SK-N-SH treated with all-trans-retinoic acid at 6 μM for 48 hours (cell line): ENCODE measurements at regions not wholly inside any gene's neighbourhood (a gene's known extent, or its start where the extent isn't known, plus 50 kb on each side); places are given as distances from the start of the nearest gene placed in this dataset.

Experiments
- ATAC-seq: fragments of 200-7000 bp; cut with Tn5 transposase; 3 replicates; pipeline ENCODE4 v1.9.1; 2020; ENCODE audit warnings: mild to moderate bottlenecking, moderate library complexity
- ARNTL ChIP-seq: fragments of 450-650 bp; formaldehyde crosslinking; IDR thresholded peaks from 2 replicates; pipeline ENCODE4 v1.5.0; 2020; ENCODE audit warnings: low read depth, mild to moderate bottlenecking, moderate library complexity, borderline replicate concordance
- BACH2 ChIP-seq: fragments of 250-450 bp; sonication (Bioruptor Pico); IDR thresholded peaks from 2 replicates; pipeline ENCODE4 v1.9.0; 2021; ENCODE audit warnings: mild to moderate bottlenecking, borderline replicate concordance
- CREB5 ChIP-seq: fragments of 250-450 bp; sonication (Bioruptor Pico); IDR thresholded peaks from 2 replicates; pipeline ENCODE4 v1.5.1; 2020; ENCODE audit warnings: low read depth, mild to moderate bottlenecking, moderate library complexity
- CSDC2 ChIP-seq: fragments of 250-450 bp; sonication (Bioruptor Pico); IDR thresholded peaks from 2 replicates; pipeline ENCODE4 v1.5.0; 2020; ENCODE audit warnings: mild to moderate bottlenecking, moderate library complexity
- CSRNP3 ChIP-seq: fragments of 250-450 bp; sonication (Bioruptor Pico); IDR thresholded peaks from 2 replicates; pipeline ENCODE4 v1.5.1; 2021; ENCODE audit warnings: mild to moderate bottlenecking, moderate library complexity
- ESRRG ChIP-seq: fragments of 250-450 bp; sonication (Bioruptor Pico); IDR thresholded peaks from 2 replicates; pipeline ENCODE4 v1.6.1; 2021; ENCODE audit warnings: mild to moderate bottlenecking
- GLIS3 ChIP-seq: fragments of 250-450 bp; sonication (Bioruptor Pico); IDR thresholded peaks from 2 replicates; pipeline ENCODE4 v1.5.0; 2020; ENCODE audit warnings: mild to moderate bottlenecking, moderate library complexity
- ISL1 ChIP-seq: fragments of 250-450 bp; sonication (Bioruptor Pico); IDR thresholded peaks from 2 replicates; pipeline ENCODE4 v2.1.2; 2022; ENCODE audit warnings: mild to moderate bottlenecking, moderate library complexity
- OSR1 ChIP-seq: fragments of 250-450 bp; sonication (Bioruptor Pico); IDR thresholded peaks from 2 replicates; pipeline ENCODE4 v1.8.0; 2022; ENCODE audit warnings: moderate library complexity, mild to moderate bottlenecking, inconsistent platforms
- PATZ1 ChIP-seq: fragments of 250-450 bp; sonication (Bioruptor Pico); IDR thresholded peaks from 2 replicates; pipeline ENCODE4 v1.8.0; 2020; ENCODE audit warnings: mild to moderate bottlenecking, moderate library complexity, borderline replicate concordance
- POU6F1 ChIP-seq: fragments of 250-450 bp; sonication (Bioruptor Pico); IDR thresholded peaks from 2 replicates; pipeline ENCODE4 v1.8.0; 2021; ENCODE audit warnings: low read depth, mild to moderate bottlenecking, moderate library complexity, borderline replicate concordance
- PPARA ChIP-seq: fragments of 250-450 bp; sonication (Bioruptor Pico); IDR thresholded peaks from 2 replicates; pipeline ENCODE4 v1.5.0; 2020; ENCODE audit warnings: mild to moderate bottlenecking, borderline replicate concordance
- SNAI2 ChIP-seq: fragments of 250-450 bp; sonication (Bioruptor Pico); IDR thresholded peaks from 2 replicates; pipeline ENCODE4 v1.5.0; 2020; ENCODE audit warnings: mild to moderate bottlenecking, moderate library complexity
- TCF4 ChIP-seq: fragments of 250-450 bp; sonication (Bioruptor Pico); IDR thresholded peaks from 2 replicates; pipeline ENCODE4 v1.8.0; 2021; ENCODE audit warnings: mild to moderate bottlenecking, moderate library complexity, borderline replicate concordance
- TSHZ2 ChIP-seq: fragments of 250-450 bp; sonication (Bioruptor Pico); IDR thresholded peaks from 2 replicates; pipeline ENCODE4 v1.5.0; 2020; ENCODE audit warnings: mild to moderate bottlenecking, moderate library complexity
- ZC3H10 ChIP-seq: fragments of 250-450 bp; sonication (Bioruptor Pico); IDR thresholded peaks from 2 replicates; pipeline ENCODE4 v1.5.1; 2021; ENCODE audit warnings: mild to moderate bottlenecking, moderate library complexity
- ZFP3 ChIP-seq: fragments of 250-450 bp; sonication (Bioruptor Pico); IDR thresholded peaks from 2 replicates; pipeline ENCODE4 v1.5.0; 2020; ENCODE audit warnings: mild to moderate bottlenecking, moderate library complexity
- ZFP30 ChIP-seq: fragments of 450-650 bp; formaldehyde crosslinking; IDR thresholded peaks from 2 replicates; pipeline ENCODE4 v1.5.0; 2022; ENCODE audit warnings: mild to moderate bottlenecking, moderate library complexity
- ZNF565 ChIP-seq: fragments of 450-650 bp; formaldehyde crosslinking; conservative IDR thresholded peaks from 2 replicates; pipeline ENCODE4 v1.5.0; 2020; ENCODE audit warnings: low read depth, mild to moderate bottlenecking, moderate library complexity
- ZNF70 ChIP-seq: fragments of 450-650 bp; formaldehyde crosslinking; IDR thresholded peaks from 2 replicates; pipeline ENCODE4 v1.5.0; 2020; ENCODE audit warnings: mild to moderate bottlenecking, moderate library complexity
- ZNF8 ChIP-seq: fragments of 450-650 bp; formaldehyde crosslinking; IDR thresholded peaks from 2 replicates; pipeline ENCODE4 v1.5.0; 2020; ENCODE audit warnings: mild to moderate bottlenecking, moderate library complexity

GRCh38 chr9:84592918-84593317 is 76.6 kb upstream of the NTRK2 start:
- no peak for ATAC-seq
- TF ChIP-seq TCF4 (CRISPR knock-in tag) (no peak), CSRNP3 (no peak), SNAI2 (no peak), POU6F1 (CRISPR knock-in tag) (no peak), PPARA (CRISPR knock-in tag) (no peak), ZFP30 (CRISPR knock-in tag) (no peak), ESRRG (CRISPR knock-in tag) (no peak), ARNTL (CRISPR knock-in tag) (no peak), CREB5 (CRISPR knock-in tag) (no peak), ZNF70 (CRISPR knock-in tag) (no peak), ZNF565 (CRISPR knock-in tag) (no peak), BACH2 (CRISPR knock-in tag) (no peak), ISL1 (no peak)

- TF ChIP-seq ZFP3 (CRISPR knock-in tag) (no peak), PATZ1 (CRISPR knock-in tag) (no peak), CREB5 (CRISPR knock-in tag) (no peak), CSDC2 (CRISPR knock-in tag) (no peak), OSR1 (CRISPR knock-in tag) (no peak), ISL1 (no peak)
- no peak for ATAC-seq
Measured at GRCh38 chr9:84593352-84593751, 76.2 kb upstream of the NTRK2 start.

GRCh38 chr9:84597131-84597530 is 72.4 kb upstream of the NTRK2 start:
- no peak for ATAC-seq
- no peak for TF ChIP-seq ZC3H10
- TF ChIP-seq CREB5 (CRISPR knock-in tag): no peak
- no peak for TF ChIP-seq ISL1
- TF ChIP-seq ZNF8 (CRISPR knock-in tag): no peak
- TF ChIP-seq TCF4 (CRISPR knock-in tag): no peak
- no peak for TF ChIP-seq CSDC2 (CRISPR knock-in tag)
- no peak for TF ChIP-seq SNAI2
- no peak for TF ChIP-seq ZFP30 (CRISPR knock-in tag)
- TF ChIP-seq ARNTL (CRISPR knock-in tag): no peak
- TF ChIP-seq GLIS3 (CRISPR knock-in tag): no peak
- TF ChIP-seq BACH2 (CRISPR knock-in tag): no peak
- TF ChIP-seq ESRRG (CRISPR knock-in tag): no peak
- TF ChIP-seq TSHZ2 (CRISPR knock-in tag): no peak
- TF ChIP-seq ZNF565 (CRISPR knock-in tag): no peak
- TF ChIP-seq PPARA (CRISPR knock-in tag): no peak
